Endothelial cell of umbilical vein (primary cell): ENCODE measurements at regions not wholly inside any gene's neighbourhood (a gene's known extent, or its start where the extent isn't known, plus 50 kb on each side); places are given as distances from the start of the nearest gene placed in this dataset.

Source experiments
- BruUV-seq: library from RNA; stranded (reverse); fragments of 400-500 nt; replicated peaks from 2 replicates; lab custom pipeline; 2021; lab: Mats Ljungman, UMichigan
- CTCF ChIA-PET: fragments of 300-600, 350-600 bp; sonication (Branson Sonifier 250); formaldehyde crosslinking; loops from one replicate; lab custom pipeline; 2021; ENCODE audit warnings: antibody characterized with exemption, inconsistent platforms; lab: Charles Lee
- POLR2A ChIA-PET: fragments of 300-600, 350-600 bp; sonication (Branson Sonifier 250); formaldehyde crosslinking; loops from one replicate; lab custom pipeline; 2021; ENCODE audit warnings: antibody characterized with exemption, inconsistent platforms; lab: Charles Lee
- DNase-seq: peaks from one replicate; pipeline ENCODE4 v3.0.0-alpha.2; 2011; ENCODE audit warnings: low read depth, low spot score
- FAIRE-seq: peaks from 2 replicates; lab custom pipeline; 2011; peaks lifted over from hg19 to GRCh38; lab: Jason Lieb, UNC
- H2AFZ ChIP-seq: 2 replicates; pipeline ENCODE4 v1.6.0; 2012; ENCODE audit warnings: low read depth, low read length, control low read depth, inconsistent platforms
- H3K27ac ChIP-seq: 2 replicates; pipeline ENCODE4 v1.5.1; 2011; ENCODE audit warnings: low read depth, mild to moderate bottlenecking, control low read depth, low read length, moderate library complexity; ENCODE audit not compliant: insufficient read depth
- H3K27me3 ChIP-seq, 2 experiments: 2 replicates each; pipeline versions ENCODE4 v1.6.0 to v1.6.1; 2011; ENCODE audit warnings: low read length in 2 of 2, mixed read lengths in 1 of 2; ENCODE audit not compliant: control insufficient read depth in 2 of 2, insufficient read depth in 2 of 2
- H3K36me3 ChIP-seq, 2 experiments: 2 replicates in 1 of 2; 3 replicates in 1 of 2; pipeline ENCODE4 v1.5.1; 2011; ENCODE audit warnings: low read length in 2 of 2, mild to moderate bottlenecking in 1 of 2, moderate library complexity in 1 of 2; ENCODE audit not compliant: control insufficient read depth in 2 of 2, insufficient read depth in 2 of 2; ENCODE audit errors: extremely low read depth in 1 of 2
- H3K4me1 ChIP-seq: 3 replicates; pipeline ENCODE4 v1.5.1; 2011; ENCODE audit warnings: mild to moderate bottlenecking, low read length; ENCODE audit not compliant: control insufficient read depth, insufficient read depth; ENCODE audit errors: extremely low read depth
- H3K4me2 ChIP-seq: 2 replicates; pipeline ENCODE4 v1.6.1; 2011; ENCODE audit warnings: low read length, control low read depth, mixed read lengths; ENCODE audit not compliant: insufficient read depth
- H3K4me3 ChIP-seq, 3 experiments: fragments of 200-600 bp in 1 of 3; sonication (generic), shearing (Covaris generic) in 1 of 3; replicated peaks in 1 of 3; 2 replicates each; pipeline ENCODE4 v1.5.1; 2011 to 2016; ENCODE audit warnings: control low read depth in 3 of 3, low read length in 3 of 3, mild to moderate bottlenecking in 2 of 3, inconsistent platforms in 1 of 3, low read depth in 1 of 3, moderate library complexity in 1 of 3; ENCODE audit not compliant: insufficient read depth in 1 of 3
- H3K79me2 ChIP-seq: 2 replicates; pipeline ENCODE4 v1.6.0; 2012; ENCODE audit warnings: low read length, inconsistent platforms; ENCODE audit not compliant: control insufficient read depth, insufficient read depth
- H3K9ac ChIP-seq: replicated peaks from 2 replicates; pipeline ENCODE3; 2011; ENCODE audit warnings: low read length, control low read depth; ENCODE audit not compliant: insufficient read depth; ENCODE audit errors: extremely low read depth
- H3K9me1 ChIP-seq: replicated peaks from 3 replicates; pipeline ENCODE4 v1.6.0; 2011; ENCODE audit warnings: mild to moderate bottlenecking, low read length; ENCODE audit not compliant: control insufficient read depth, insufficient read depth; ENCODE audit errors: extremely low read depth
- H3K9me3 ChIP-seq: replicated peaks from 2 replicates; pipeline ENCODE4 v1.5.1; 2012; ENCODE audit warnings: low read length, inconsistent platforms; ENCODE audit not compliant: control insufficient read depth, insufficient read depth
- H4K20me1 ChIP-seq: replicated peaks from 2 replicates; pipeline ENCODE3; 2011; ENCODE audit warnings: mild to moderate bottlenecking, low read length; ENCODE audit not compliant: control insufficient read depth, insufficient read depth; ENCODE audit errors: extremely low read depth
- CTCF ChIP-seq, 2 donors: IDR thresholded peaks; 1 replicate in 1 of 2; 2 replicates in 1 of 2; pipeline ENCODE4 v1.5.1; 2011; ENCODE audit warnings: low read length in 2 of 2, mild to moderate bottlenecking in 2 of 2, moderate library complexity in 2 of 2, control low read depth in 1 of 2, inconsistent platforms in 1 of 2, low read depth in 1 of 2; ENCODE audit not compliant: insufficient read depth in 1 of 2; ENCODE audit errors: extremely low read depth in 1 of 2
- EZH2 ChIP-seq: IDR thresholded peaks from 2 replicates; pipeline ENCODE4 v1.6.1; 2012; ENCODE audit warnings: borderline replicate concordance, low read depth, mild to moderate bottlenecking, moderate library complexity, low read length, inconsistent platforms; ENCODE audit not compliant: severe bottlenecking
- FOS ChIP-seq: IDR thresholded peaks from 2 replicates; pipeline ENCODE4 v1.6.1; 2011; ENCODE audit warnings: mild to moderate bottlenecking, low read length, moderate library complexity, borderline replicate concordance; ENCODE audit not compliant: insufficient read depth
- GATA2 ChIP-seq: IDR thresholded peaks from 2 replicates; pipeline ENCODE4 v1.7.0; 2011; ENCODE audit warnings: low read depth, mild to moderate bottlenecking, moderate library complexity, mixed read lengths, low read length; ENCODE audit not compliant: insufficient read length, insufficient read depth
- JUN ChIP-seq: IDR thresholded peaks from 2 replicates; pipeline ENCODE4 v1.6.1; 2011; ENCODE audit warnings: borderline replicate concordance, low read depth; ENCODE audit not compliant: insufficient read length, insufficient read depth
- MAX ChIP-seq: IDR thresholded peaks from 2 replicates; pipeline ENCODE4 v1.6.1; 2011; ENCODE audit not compliant: insufficient read depth, insufficient read length
- POLR2A ChIP-seq: IDR thresholded peaks from 2 replicates; pipeline ENCODE4 v1.6.1; 2012; ENCODE audit warnings: low read depth, mild to moderate bottlenecking, control low read depth, low read length
- dilution Hi-C: fragments of 300-500 bp; cut with MboI; formaldehyde crosslinking; loops from one replicate; pipeline ENCODE4 v1.15.0; 2019; ENCODE audit warnings: low sequenced_read_pairs; ENCODE audit not compliant: extremely low pct_ligation_motif_present
- intact Hi-C: fragments of 100-400 bp; cut with micrococcal nuclease; formaldehyde crosslinking; loops from one replicate; pipeline ENCODE4 v1.10.0; 2022

GRCh38 chr17:79673517-79673916, 57.2 kb upstream of the ENPP7 start:
- no peak for TF ChIP-seq FOS
- no peak for TF ChIP-seq EZH2
- TF ChIP-seq POLR2A: no peak
- no peak for TF ChIP-seq JUN
- TF ChIP-seq MAX: no peak
- TF ChIP-seq GATA2: no peak
- TF ChIP-seq CTCF (IDR thresholded peaks at IDR 0.05; ENCODE audit: extremely low read depth in 1 of 2, insufficient read depth in 1 of 2, low read depth in 1 of 2, low read length in 2 of 2): no peak
- Histone ChIP-seq H3K27ac (no peak overlapping the region), H2AFZ (no peak overlapping the region), H3K4me2 (no peak overlapping the region), H3K9ac (no peak overlapping the region), H3K9me3 (no peaks in the 10 kb centered on the region), H3K4me3 (no peak overlapping the region), H3K9me1 (no peaks in the 10 kb centered on the region), H3K79me2 (no peaks in the 10 kb centered on the region), H4K20me1 (no peaks in the 10 kb centered on the region), H3K4me1 (no peaks in the 10 kb centered on the region), H3K36me3 (no peaks in the 10 kb centered on the region), H3K27me3 (no peaks in the 10 kb centered on the region)
- CTCF ChIA-PET: interaction anchor here (1.0 kb wide), 1 partner anchor 15 kb away, joined by 4 read pairs; no protein-coding TSS in a partner anchor
- DNase-seq: no peak
- FAIRE-seq: no peak
- BruUV-seq: no TSS peak
- POLR2A ChIA-PET: no interaction called here
- dilution Hi-C loops (no loop called here), intact Hi-C loops (no loop called here)
